Activated naive CD8-positive, alpha-beta T cell treated with anti-CD3 and anti-CD28 coated beads for 36 hours (primary cell): ENCODE measurements at regions not wholly inside any gene's neighbourhood (a gene's known extent, or its start where the extent isn't known, plus 50 kb on each side); places are given as distances from the start of the nearest gene placed in this dataset.
"Not testable (repeated sequence)": the region's sequence is repeated elsewhere in the genome, so short reads cannot be mapped to it uniquely, and the experiment has no call there.

Experiments
- DNase-seq: peaks from one replicate; pipeline ENCODE4 v3.0.0; 2021
- H3K27ac Mint-ChIP-seq: one replicate; pipeline ENCODE4 v1.8.0; 2022; ENCODE audit warnings: mild to moderate bottlenecking, moderate library complexity, mixed read lengths
- H3K27me3 Mint-ChIP-seq: one replicate; pipeline ENCODE4 v1.8.0; 2022; ENCODE audit warnings: mild to moderate bottlenecking, mixed read lengths
- H3K36me3 Mint-ChIP-seq: one replicate; pipeline ENCODE4 v1.8.0; 2021; ENCODE audit warnings: mild to moderate bottlenecking, mixed read lengths
- H3K4me1 Mint-ChIP-seq: one replicate; pipeline ENCODE4 v1.8.0; 2021; ENCODE audit warnings: mixed read lengths
- H3K4me3 Mint-ChIP-seq: one replicate; pipeline ENCODE4 v1.8.0; 2022; ENCODE audit warnings: mild to moderate bottlenecking, moderate library complexity, mixed read lengths
- H3K9me3 Mint-ChIP-seq: one replicate; pipeline ENCODE4 v1.8.0; 2022; ENCODE audit warnings: mixed read lengths

GRCh38 chr18:28240626-28241025 lies 63.7 kb upstream of the CDH2 start:
- DNase-seq, H3K4me1 Mint-ChIP-seq, H3K4me3 Mint-ChIP-seq, H3K27ac Mint-ChIP-seq, H3K27me3 Mint-ChIP-seq, H3K36me3 Mint-ChIP-seq, H3K9me3 Mint-ChIP-seq: not testable (repeated sequence)

DNA sequence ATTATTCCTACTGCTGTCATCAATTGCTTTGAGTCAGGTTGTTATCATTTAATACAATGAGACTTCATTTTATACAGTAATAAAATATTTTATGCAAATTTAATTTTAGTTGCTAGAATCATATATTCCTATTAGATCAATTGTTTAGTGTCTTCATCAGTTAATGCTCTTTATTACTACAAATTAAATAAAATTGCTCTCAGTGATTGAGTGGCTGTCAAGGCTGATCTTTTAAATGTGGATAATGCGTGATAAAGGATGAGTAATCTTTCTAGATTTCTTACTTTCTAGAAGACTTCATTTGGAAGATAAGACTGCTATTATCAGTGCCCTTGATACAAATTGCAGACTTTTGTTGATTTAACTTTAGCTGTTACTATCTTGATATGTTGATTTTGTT lies 59.6 kb upstream of the CDH2 start:
- no peaks in the 10 kb centered on the region for H3K36me3 Mint-ChIP-seq

More for the DNA sequence above, 59.6 kb upstream of the CDH2 start:
- no peak for DNase-seq
- no peaks in the 10 kb centered on the region for H3K27me3 Mint-ChIP-seq
- H3K4me1 Mint-ChIP-seq: no peaks in the 10 kb centered on the region
- H3K9me3 Mint-ChIP-seq: no peaks in the 10 kb centered on the region
- H3K27ac Mint-ChIP-seq: no peak overlapping the region
- H3K4me3 Mint-ChIP-seq: no peak overlapping the region
